K562 (cell line): ENCODE measurements at regions not wholly inside any gene's neighbourhood (a gene's known extent, or its start where the extent isn't known, plus 50 kb on each side); places are given as distances from the start of the nearest gene placed in this dataset.
A peak's percentile ranks its signal among the peaks of the same experiment; 100 is the strongest.

ENCODE experiments used
- ATAC-seq: fragments of 200-7000 bp; cut with Tn5 transposase; 3 replicates; pipeline ENCODE4 v1.9.1; 2020; ENCODE audit warnings: moderate library complexity
- BruUV-seq: library from RNA; stranded (reverse); fragments of 400-500 nt; replicated peaks from 2 replicates; lab custom pipeline; 2021; lab: Mats Ljungman, UMichigan
- CTCF ChIA-PET: fragments of 300-600 bp; formaldehyde crosslinking; extraction: SDS; loops from one replicate; lab custom pipeline; 2021; ENCODE audit warnings: low intra/inter-chr PET ratio; lab: Yijun Ruan, JAX
- POLR2A ChIA-PET: fragments of 300-600, 350-650 bp; sonication (Branson Sonifier 250); formaldehyde crosslinking; extraction: SDS; loops from one replicate; lab custom pipeline; 2021; ENCODE audit warnings: antibody characterized with exemption, inconsistent platforms; lab: Yijun Ruan, JAX
- DNase-seq, 4 experiments: peaks; one replicate each; pipeline versions ENCODE4 v3.0.0 to v3.0.0-alpha.2; 2011 to 2018; ENCODE audit warnings: low spot score in 3 of 4, mixed read lengths in 3 of 4; ENCODE audit errors: extremely low read depth in 1 of 4
- FAIRE-seq: peaks from 2 replicates; lab custom pipeline; 2011; peaks lifted over from hg19 to GRCh38; lab: Jason Lieb, UNC
- H2AFZ ChIP-seq: 2 replicates; pipeline ENCODE4 v1.6.0; 2011; ENCODE audit warnings: low read depth, low read length, control low read depth, inconsistent platforms
- H3K27ac ChIP-seq: fragments of 200-600 bp; 3 replicates; pipeline ENCODE4 v1.8.0; 2011; ENCODE audit warnings: low read depth, mild to moderate bottlenecking, control low read depth, inconsistent platforms, low read length, moderate library complexity, mixed read lengths; ENCODE audit errors: extremely low read depth
- H3K27me3 ChIP-seq, 2 experiments: fragments of 300-600 bp in 1 of 2; 2 replicates in 1 of 2; 3 replicates in 1 of 2; pipeline versions ENCODE4 v1.6.0 to v1.8.0; 2011; ENCODE audit warnings: inconsistent platforms in 2 of 2, low read length in 2 of 2, mild to moderate bottlenecking in 1 of 2, mixed read lengths in 1 of 2, moderate library complexity in 1 of 2; ENCODE audit not compliant: control insufficient read depth in 2 of 2, insufficient read depth in 2 of 2
- H3K36me3 ChIP-seq: fragments of 300-600 bp; 3 replicates; pipeline ENCODE4 v1.8.0; 2011; ENCODE audit warnings: mild to moderate bottlenecking, low read length, inconsistent platforms; ENCODE audit not compliant: control insufficient read depth, insufficient read depth
- H3K4me1 ChIP-seq, 2 experiments: fragments of 200-600 bp in 1 of 2; replicated peaks in 1 of 2; 2 replicates in 1 of 2; 3 replicates in 1 of 2; pipeline versions ENCODE4 v1.5.1 to v1.8.0; 2011; ENCODE audit warnings: inconsistent platforms in 2 of 2, low read length in 2 of 2, mild to moderate bottlenecking in 1 of 2, mixed read lengths in 1 of 2, moderate library complexity in 1 of 2; ENCODE audit not compliant: control insufficient read depth in 2 of 2, insufficient read depth in 2 of 2
- H3K4me2 ChIP-seq: 2 replicates; pipeline ENCODE4 v1.6.1; 2011; ENCODE audit warnings: low read length, control low read depth, inconsistent platforms, mixed read lengths; ENCODE audit not compliant: insufficient read depth
- H3K4me3 ChIP-seq: fragments of 200-600 bp; sonication (generic), shearing (Covaris generic); 2 replicates; pipeline ENCODE4 v1.5.1; 2016; ENCODE audit warnings: control low read depth, inconsistent platforms
- H3K79me2 ChIP-seq: fragments of 200-600 bp; 3 replicates; pipeline ENCODE4 v1.8.0; 2011; ENCODE audit warnings: low read length, inconsistent platforms; ENCODE audit not compliant: control insufficient read depth, insufficient read depth
- H3K9ac ChIP-seq, 2 experiments: 2 replicates each; pipeline versions ENCODE4 v1.6.0 to v1.6.1; 2011; ENCODE audit warnings: low read depth in 2 of 2, low read length in 2 of 2, control low read depth in 1 of 2, inconsistent platforms in 1 of 2, mild to moderate bottlenecking in 1 of 2, mixed read lengths in 1 of 2; ENCODE audit not compliant: insufficient read depth in 1 of 2
- H3K9me1 ChIP-seq: one replicate; pipeline ENCODE4 v1.6.0; 2011; ENCODE audit warnings: inconsistent platforms, mild to moderate bottlenecking, low read length, moderate library complexity; ENCODE audit not compliant: control insufficient read depth, insufficient read depth
- H3K9me3 ChIP-seq: replicated peaks from 2 replicates; pipeline ENCODE4 v1.5.1; 2011; ENCODE audit warnings: low read depth, low read length, inconsistent platforms; ENCODE audit not compliant: control insufficient read depth, insufficient read depth
- H4K20me1 ChIP-seq: replicated peaks from 2 replicates; pipeline ENCODE4 v1.6.1; 2011; ENCODE audit warnings: low read length, inconsistent platforms, mixed read lengths; ENCODE audit not compliant: control insufficient read depth, insufficient read depth
- BMI1 ChIP-seq: fragments of 150-350 bp; IDR thresholded peaks from 2 replicates; pipeline ENCODE4 v1.6.1; 2014; ENCODE audit warnings: low read length
- CUX1 ChIP-seq: fragments of 200-800 bp; sonication (Bioruptor generic); IDR thresholded peaks from 2 replicates; pipeline ENCODE4 v1.6.1; 2016; ENCODE audit warnings: missing genetic modification characterization, missing compliant biosample characterization
- GTF2E2 ChIP-seq: fragments of 200-800 bp; sonication (Bioruptor generic); IDR thresholded peaks from 2 replicates; pipeline ENCODE4 v1.6.1; 2016; ENCODE audit warnings: missing genetic modification characterization, missing compliant biosample characterization
- MCM5 ChIP-seq: fragments of 450-650 bp; IDR thresholded peaks from 2 replicates; pipeline ENCODE4 v1.6.1; 2016; ENCODE audit warnings: low read depth
- SMARCC2 ChIP-seq: fragments of 450-650 bp; IDR thresholded peaks from 2 replicates; pipeline ENCODE4 v1.6.1; 2017; ENCODE audit warnings: antibody characterized with exemption, moderate library complexity, mild to moderate bottlenecking, low read depth
- ZBTB7A ChIP-seq: IDR thresholded peaks from 2 replicates; pipeline ENCODE4 v1.6.1; 2011; ENCODE audit warnings: low read depth, mild to moderate bottlenecking, low read length, moderate library complexity, borderline replicate concordance; ENCODE audit not compliant: control insufficient read depth
- WGBS: fragments of 100-300 bp; shearing (Covaris generic); methylation state at CpG from one replicate; pipeline ENCODE4 v1.1.6; 2016; ENCODE audit warnings: low coverage, mixed read lengths; ENCODE audit not compliant: insufficient coverage; ENCODE audit errors: missing lambda C conversion rate; 5-methylcytosine and 5-hydroxymethylcytosine counted together
- in situ Hi-C: fragments of 300-500 bp; cut with MboI; formaldehyde crosslinking; loops from 4 replicates; pipeline ENCODE4 v1.15.0; 2018; ENCODE audit warnings: inconsistent platforms, mixed read lengths
- intact Hi-C: fragments of 100-400 bp; cut with micrococcal nuclease; formaldehyde crosslinking; loops from 2 replicates; pipeline ENCODE4 v1.14.2; 2022
- TF ChIP-seq, protein P1 (sequence below): sonication (generic); formaldehyde crosslinking; IDR thresholded peaks from 2 replicates; pipeline ENCODE4 v1.9.0; 2022; ENCODE audit warnings: mild to moderate bottlenecking, missing genetic modification reagents

DNA sequence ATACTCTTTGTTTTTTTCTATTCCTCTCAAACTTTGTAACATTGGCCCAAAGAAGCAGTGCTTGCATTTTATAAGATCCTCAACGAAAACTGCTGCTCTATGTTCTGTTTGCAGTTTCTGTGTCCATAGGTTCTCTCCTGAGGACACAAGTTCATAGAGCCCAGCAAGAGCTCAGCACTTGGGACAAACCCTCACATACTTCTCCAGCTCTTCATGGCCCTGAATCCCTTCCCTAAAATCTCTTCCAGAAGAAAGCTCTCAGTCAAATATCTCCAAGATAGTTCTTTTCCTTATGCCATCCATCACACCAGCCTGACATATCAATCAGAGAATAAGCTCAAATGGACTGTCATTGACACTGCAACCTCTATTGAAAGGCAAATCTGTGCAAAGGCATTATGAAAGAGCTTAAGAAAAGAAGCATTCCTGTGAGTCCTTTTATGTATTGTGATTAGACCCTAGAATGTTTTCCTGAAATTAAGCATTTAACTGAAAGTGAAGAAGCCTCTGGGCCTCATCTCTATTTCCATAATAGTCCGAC, 405.5 kb downstream of the ANKRD7 start:
- 0% methylated on average over 2 of the region's 2 CpGs for WGBS
- DNase-seq (no peak), ATAC-seq (no peak), FAIRE-seq (no peak)
- Histone ChIP-seq H3K4me2 (no peak overlapping the region), H3K9ac (no peak overlapping the region), H3K79me2 (no peaks in the 10 kb centered on the region), H3K4me3 (no peak overlapping the region), H3K4me1 (no peaks in the 10 kb centered on the region), H3K27ac (no peak overlapping the region), H3K27me3 (no peaks in the 10 kb centered on the region), H3K36me3 (no peaks in the 10 kb centered on the region), H3K9me1 (no peaks in the 10 kb centered on the region), H2AFZ (no peak overlapping the region), H3K9me3 (no peaks in the 10 kb centered on the region; the same call in 1 of the 2 replicates), H4K20me1 (no peaks in the 10 kb centered on the region)
- BruUV-seq, result no TSS peak
- TF ChIP-seq, protein P1, sequence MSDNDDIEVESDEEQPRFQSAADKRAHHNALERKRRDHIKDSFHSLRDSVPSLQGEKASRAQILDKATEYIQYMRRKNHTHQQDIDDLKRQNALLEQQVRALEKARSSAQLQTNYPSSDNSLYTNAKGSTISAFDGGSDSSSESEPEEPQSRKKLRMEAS, result no peak
- in situ Hi-C loops, result no loop called here
- ChIA-PET POLR2A (no interaction called here), CTCF (no interaction called here)
- intact Hi-C loops, result no loop called here

GRCh38 chr7:118642396-118642795, 417.9 kb downstream of the ANKRD7 start:
- H3K9me3 ChIP-seq, result no peaks in the 10 kb centered on the region
- no peaks in the 10 kb centered on the region for H3K4me1 ChIP-seq
- DNase-seq, result no peak
- H4K20me1 ChIP-seq, result no peaks in the 10 kb centered on the region
- ChIA-PET POLR2A (no interaction called here), CTCF (no interaction called here)
- H3K9ac ChIP-seq, result no peak overlapping the region
- in situ Hi-C loops (no loop called here), intact Hi-C loops (no loop called here)
- no peaks in the 10 kb centered on the region for H3K36me3 ChIP-seq
- no peak overlapping the region for H3K27ac ChIP-seq
- FAIRE-seq, result no peak
- 2% methylated on average over 2 of the region's 2 CpGs for WGBS
- no peaks in the 10 kb centered on the region for H3K9me1 ChIP-seq
- no peak overlapping the region; the same call in 1 of the 2 replicates for H3K4me2 ChIP-seq
- H2AFZ ChIP-seq, result peak overlapping the region; percentile 22; the same call in 1 of the 2 replicates
- H3K4me3 ChIP-seq, result no peak overlapping the region
- no peaks in the 10 kb centered on the region for H3K79me2 ChIP-seq
- H3K27me3 ChIP-seq, result no peaks in the 10 kb centered on the region
- no TSS peak for BruUV-seq
- ATAC-seq, result no peak; the same call in 2 of the 3 replicates
- TF ChIP-seq ZBTB7A (no peak), BMI1 (no peak), CUX1 (no peak), GTF2E2 (tag) (no peak), MCM5 (no peak), SMARCC2 (no peak)
